NCI-H1105 treated with DMSO at 0.1 percent for 48 hours (cell line): ENCODE measurements at regions not wholly inside any gene's neighbourhood (a gene's known extent, or its start where the extent isn't known, plus 50 kb on each side); places are given as distances from the start of the nearest gene placed in this dataset.

Experiments used
- DNase-seq: peaks from one replicate; lab custom pipeline; 2025; lab: John Stamatoyannopoulos, UW

- DNase-seq: no peak
These were observed 84.7 kb upstream of the PTER start for GRCh38 chr10:16352146-16352545.

- no peak for DNase-seq
These were observed 76.8 kb upstream of the PTER start for GRCh38 chr10:16360001-16360400.

GRCh38 chr10:16360425-16360824 is 76.4 kb upstream of the PTER start:
- no peak for DNase-seq

GRCh38 chr10:16361086-16361485 is 75.7 kb upstream of the PTER start:
- no peak for DNase-seq

GRCh38 chr10:16363741-16364140 is 73.1 kb upstream of the PTER start:
- no peak for DNase-seq

GRCh38 chr10:16367621-16368292 is 69.1 kb upstream of the PTER start:
- no peak for DNase-seq

- no peak for DNase-seq
These were observed 55.7 kb upstream of the PTER start for GRCh38 chr10:16381083-16381482.

GRCh38 chr10:16384021-16384420 is 52.8 kb upstream of the PTER start:
- no peak for DNase-seq

GRCh38 chr10:16386855-16387254 is 50.0 kb upstream of the PTER start:
- no peak for DNase-seq
